Activated effector memory CD4-positive, alpha-beta T cell treated with Interleukin-2 at 50 U/mL for 16 hours (primary cell): ENCODE measurements at regions not wholly inside any gene's neighbourhood (a gene's known extent, or its start where the extent isn't known, plus 50 kb on each side); places are given as distances from the start of the nearest gene placed in this dataset.
A peak's percentile ranks its signal among the peaks of the same experiment; 100 is the strongest.

Experiments used
- DNase-seq: peaks from one replicate; pipeline ENCODE4 v3.0.0-alpha.2; 2020

DNA sequence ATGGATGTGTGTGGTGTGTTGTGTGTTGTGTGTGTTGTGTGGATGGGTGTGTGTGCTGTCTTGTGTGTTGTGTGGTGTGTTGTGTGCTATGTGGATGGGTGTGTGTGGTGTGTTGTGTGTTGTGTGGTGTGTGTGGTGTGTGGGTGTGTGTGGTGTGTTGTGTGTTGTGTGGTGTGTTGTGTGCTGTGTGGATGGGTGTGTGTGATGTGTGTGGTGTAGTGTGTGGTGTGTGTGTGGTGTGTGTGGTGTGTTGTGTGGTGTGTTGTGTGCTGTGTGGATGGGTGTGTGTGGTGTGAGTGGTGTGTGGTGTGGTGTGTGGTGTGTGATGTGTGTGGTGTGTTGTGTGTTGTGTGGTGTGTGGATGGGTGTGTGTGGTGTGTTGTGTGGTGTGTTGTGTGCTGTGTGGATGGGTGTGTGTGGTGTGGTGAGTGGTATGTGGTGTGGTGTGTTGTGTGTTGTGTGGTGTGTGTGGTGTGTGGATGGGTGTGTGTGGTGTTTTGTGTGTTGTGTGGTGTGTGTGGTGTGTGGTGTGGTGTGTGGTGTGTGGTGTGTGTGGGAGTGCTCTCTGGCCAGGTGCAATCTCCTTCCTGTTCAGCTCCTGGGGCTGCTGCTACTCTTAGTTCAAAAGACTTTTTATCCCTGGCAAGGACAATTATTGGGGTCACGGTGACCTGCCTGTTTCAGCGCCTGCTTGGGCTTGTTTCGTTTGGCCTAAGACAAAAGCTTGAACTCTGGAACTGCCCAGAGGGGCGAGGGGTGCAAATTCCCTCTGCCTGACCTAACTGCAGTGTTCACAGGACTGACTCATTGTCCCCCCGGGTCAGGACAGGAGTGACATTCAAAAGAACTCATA, 101.1 kb downstream of the UBIAD1 start:
- DNase-seq, result no peak

GRCh38 chr1:11374748-11375110, 101.7 kb downstream of the UBIAD1 start:
- DNase-seq, result no peak

DNA sequence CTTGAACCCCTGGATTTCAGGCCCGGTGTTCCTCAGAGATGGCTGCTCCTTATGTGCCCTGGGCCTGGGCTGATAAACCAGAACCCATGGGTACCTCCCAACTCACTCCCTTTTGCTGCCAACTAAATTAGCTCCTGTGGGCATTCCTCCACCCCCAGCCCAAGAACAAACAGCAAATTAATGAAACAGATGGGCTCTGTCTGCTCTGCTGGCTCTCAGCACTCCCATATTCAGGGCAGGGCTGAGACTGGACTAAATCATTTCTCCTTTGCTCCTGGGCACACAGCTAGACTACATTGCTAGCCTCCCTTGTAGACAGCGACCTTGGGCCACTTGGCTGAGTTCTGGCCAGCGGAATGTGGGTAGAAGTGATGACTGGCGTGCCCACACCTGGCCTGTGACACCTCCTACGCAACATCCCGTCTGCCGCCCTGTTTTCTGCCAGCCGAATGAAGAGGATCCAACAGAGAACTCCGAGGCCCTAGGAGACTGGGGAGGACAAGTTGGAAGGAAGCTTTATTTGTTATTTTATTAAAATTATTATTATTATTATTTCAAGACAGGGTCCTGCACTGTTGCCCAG, 101.9 kb upstream of the DISP3 start:
- DNase-seq, result no peak

- DNase-seq, result no peak
Measured at GRCh38 chr1:11377954-11378353, 101.0 kb upstream of the DISP3 start.

DNA sequence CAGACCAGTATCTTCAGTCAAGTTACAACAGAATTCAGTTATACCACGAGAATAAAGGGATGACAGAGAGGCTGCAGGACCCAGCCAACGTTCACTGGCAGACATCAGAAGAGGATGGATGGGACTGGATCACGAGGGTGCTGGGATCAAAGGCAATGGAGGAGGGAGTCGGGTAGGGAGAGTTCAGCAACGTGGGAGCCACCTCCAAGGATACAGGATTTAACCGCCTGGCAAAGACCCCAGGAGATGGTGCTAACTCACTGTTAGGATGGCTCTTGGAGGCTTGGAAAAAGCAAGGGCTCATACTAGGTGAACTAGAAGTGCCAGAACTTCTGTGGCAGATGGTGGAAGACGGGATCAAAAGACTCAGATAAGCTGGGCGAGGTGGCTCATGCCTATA, 99.1 kb upstream of the DISP3 start:
- no peak for DNase-seq

GRCh38 chr1:11380500-11380899, 98.5 kb upstream of the DISP3 start:
- DNase-seq, result no peak

DNA sequence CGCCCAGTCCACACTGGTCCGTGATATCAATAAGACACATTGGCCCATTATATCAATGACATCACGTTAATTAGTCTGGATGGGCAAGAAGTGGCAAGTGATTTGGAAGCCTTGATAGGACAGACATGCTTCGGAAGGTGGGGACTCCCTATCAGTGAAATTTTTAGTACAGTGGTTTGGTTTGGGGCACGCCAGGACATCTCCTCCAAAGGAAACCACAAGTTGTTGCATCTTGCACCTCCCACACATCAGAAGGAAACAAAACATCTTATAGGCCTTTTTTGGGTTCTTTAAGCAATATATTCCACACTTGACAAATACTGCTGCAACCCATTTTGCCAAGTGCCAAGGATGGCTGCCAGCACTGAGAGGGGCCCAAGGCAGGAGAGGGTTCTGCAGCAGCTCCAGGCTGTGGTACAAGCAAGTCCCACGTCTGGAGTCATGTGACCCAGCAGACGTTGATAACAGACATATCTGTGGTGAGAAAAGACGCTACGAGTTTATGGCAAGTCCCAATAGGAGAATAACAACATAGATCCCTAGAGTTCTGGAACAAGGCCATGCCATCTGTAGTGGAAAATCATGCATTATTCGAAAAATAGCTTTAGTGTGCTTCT, 95.3 kb upstream of the DISP3 start:
- DNase-seq, result no peak

- DNase-seq, result no peak
Measured at GRCh38 chr1:11384170-11384554, 94.8 kb upstream of the DISP3 start.

- no peak for DNase-seq
Measured at GRCh38 chr1:11387829-11388228, 91.1 kb upstream of the DISP3 start.

DNA sequence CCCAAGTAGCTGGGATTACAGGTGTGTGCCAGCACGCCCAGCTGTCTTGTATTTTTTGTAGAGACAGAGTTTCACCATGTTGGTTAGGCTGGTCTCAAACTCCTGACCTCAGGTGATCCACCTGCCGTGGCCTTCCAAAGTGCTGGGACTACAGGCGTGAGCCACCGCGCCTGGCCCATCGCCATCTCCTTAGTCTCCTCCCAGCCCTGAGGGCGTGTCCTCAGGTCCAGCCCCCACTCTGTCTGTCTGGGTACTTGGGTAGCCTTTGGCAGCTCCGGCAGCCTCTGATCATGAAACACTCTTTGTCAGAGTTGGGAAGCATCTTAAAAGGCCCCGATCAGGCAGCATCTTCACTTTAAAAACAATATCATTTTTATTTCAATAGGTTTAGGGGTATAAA, 90.3 kb upstream of the DISP3 start:
- DNase-seq, result no peak

DNA sequence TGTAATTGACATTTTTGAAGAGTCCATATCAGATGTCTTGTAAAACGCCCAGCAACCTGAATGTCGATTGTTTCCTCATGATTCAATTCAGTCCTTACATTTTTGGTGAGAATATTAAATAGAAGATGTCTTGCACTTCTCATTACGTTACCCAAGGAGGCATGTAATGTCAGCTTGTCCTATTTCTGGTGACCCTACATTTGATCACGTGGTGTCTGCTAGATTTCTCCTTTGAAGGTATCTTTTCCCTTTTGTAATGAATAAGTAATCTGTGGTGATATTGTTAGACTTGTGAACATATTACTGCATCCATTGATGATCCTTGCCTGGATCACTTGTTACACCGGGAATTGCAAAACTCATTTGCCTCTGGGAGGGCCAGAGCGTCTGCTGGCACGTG, 87.6 kb upstream of the DISP3 start:
- no peak for DNase-seq

GRCh38 chr1:11391886-11392285, 87.1 kb upstream of the DISP3 start:
- DNase-seq, result no peak

GRCh38 chr1:11394592-11395245, 84.2 kb upstream of the DISP3 start:
- DNase-seq, result no peak

DNA sequence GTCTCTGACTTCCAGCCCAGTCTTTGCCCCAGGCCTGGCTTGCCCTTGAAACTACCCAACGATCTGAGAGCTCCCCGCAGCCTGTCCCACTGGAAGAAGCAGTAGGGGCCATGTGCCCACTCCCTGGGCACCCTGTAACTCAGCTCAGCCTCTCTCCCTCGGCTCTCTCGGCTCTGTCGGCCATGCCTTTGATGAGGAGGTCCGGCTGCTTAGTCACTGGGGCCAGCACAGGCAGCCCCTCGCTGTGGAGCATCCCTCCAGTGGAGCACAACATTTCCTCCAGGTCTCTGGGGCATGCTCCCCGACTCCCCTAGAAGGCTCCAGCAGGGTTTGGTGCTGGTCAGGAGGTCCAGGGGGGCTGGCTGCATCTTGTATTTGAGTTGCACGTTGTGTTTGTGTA, 83.3 kb upstream of the DISP3 start:
- DNase-seq, result no peak

DNA sequence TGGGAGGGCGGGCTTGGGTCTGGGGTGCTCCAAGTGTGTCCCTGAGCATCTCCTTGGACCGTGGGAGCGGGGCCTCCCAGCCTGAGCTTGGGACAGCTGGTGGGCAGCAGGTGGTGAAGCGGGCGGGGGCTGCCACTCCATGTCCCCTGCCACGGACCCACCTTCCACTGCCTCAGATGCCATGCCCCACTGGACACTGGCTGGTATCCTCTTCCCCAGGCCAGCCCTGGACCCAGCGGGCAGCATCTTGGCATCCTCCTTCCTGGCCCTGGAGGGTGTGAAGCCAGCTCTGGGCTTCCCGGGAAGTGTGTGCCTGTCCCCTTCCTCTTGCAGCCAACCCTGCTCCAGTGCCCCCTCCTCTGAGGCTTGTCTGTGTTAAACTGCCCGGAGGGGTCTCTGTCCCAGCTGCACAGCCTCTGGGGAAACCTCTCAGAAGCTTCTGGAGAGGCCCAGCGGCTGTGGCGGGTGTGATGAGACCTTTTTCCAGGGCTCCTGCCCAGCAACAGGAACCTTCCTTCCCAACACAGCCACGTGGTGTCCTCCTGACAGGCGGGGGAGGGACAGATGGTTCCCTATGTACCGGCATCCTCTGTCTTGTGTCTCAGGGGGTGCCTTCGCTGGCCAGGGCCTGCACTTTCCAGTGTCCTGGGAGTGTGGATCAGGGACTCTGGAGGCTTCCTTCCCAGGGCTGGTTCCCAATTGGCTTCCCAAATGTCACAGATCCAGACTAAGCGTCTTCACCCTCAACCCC, 81.6 kb upstream of the DISP3 start:
- DNase-seq, result no peak

GRCh38 chr1:11399250-11399649, 79.7 kb upstream of the DISP3 start:
- no peak for DNase-seq

GRCh38 chr1:11400155-11400554, 78.8 kb upstream of the DISP3 start:
- DNase-seq, result no peak

GRCh38 chr1:11400567-11400966, 78.4 kb upstream of the DISP3 start:
- no peak for DNase-seq

DNA sequence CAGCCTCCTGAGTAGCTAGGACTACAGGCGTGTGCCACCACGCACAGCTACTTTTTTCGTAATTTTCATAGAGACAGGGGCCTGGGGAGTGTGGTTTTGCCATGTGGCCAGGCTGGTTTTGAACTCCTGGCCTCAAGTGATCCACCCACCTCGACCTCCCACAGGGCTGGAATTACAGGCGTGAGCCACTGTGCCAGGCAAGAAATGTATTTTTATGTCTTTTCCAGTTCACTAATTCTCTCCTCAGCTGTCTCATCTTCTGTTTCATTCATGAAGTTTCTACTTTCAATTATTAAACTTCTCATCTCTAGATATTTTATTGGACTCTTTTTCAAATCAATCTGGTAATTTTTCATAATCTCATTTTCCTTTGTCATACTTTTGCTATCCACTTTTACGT, 72.1 kb upstream of the DISP3 start:
- DNase-seq, result no peak

DNA sequence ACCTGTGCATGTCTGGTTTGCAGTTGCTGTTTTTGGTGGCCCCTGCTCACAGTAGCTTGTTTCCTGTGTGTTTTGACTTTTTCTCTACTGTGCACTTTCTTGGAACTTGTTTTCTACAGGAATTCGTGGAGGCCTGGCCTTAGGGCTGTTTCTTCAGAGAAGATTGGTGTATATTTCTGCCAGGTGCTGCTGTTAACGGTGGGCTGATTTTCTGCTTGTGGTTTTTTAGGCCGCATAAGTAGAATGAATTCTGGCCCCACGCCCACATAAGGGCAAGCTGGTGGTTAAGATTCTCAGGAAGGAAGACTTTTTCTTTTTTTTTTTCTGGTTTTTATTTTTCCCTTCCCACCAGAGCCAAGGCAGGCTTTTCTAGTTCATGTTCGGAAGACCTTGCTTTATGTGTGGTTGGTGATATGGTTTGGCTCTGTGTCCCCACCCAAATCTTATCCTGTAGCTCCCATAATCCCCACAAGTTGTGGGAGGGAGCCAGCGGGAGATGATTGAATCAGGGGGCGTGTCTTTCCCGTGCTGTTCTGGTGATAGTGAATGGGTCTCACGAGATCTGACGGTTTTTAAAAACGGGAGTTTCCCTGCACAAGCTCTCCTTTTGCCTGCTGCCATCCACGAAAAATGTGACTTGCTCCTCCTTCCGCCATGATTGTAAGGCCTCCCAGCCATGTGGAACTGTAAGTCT, 71.5 kb upstream of the DISP3 start:
- DNase-seq, result peak; percentile 36

- DNase-seq, result no peak
Measured at GRCh38 chr1:11412141-11412540, 66.8 kb upstream of the DISP3 start.

DNA sequence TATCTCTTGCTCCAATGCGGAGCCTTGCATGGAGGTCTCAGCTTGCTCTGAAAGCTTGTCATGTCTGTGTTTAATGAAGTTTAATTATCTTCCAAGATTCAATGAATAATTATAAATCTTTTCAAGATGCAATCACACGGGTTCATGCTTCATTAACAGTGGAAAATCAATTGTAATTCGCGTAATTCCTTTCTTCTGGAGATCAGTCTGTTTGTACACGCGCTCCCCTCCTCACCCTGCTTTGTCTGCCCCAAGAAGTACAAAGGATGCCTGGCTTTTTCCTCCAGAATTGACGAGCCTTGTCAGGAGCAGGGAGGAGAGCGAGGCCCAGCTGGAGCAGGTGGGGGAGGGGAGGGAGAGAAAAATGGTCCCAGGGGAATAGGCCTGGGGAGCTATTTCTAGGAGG, 65.0 kb upstream of the DISP3 start:
- DNase-seq, result no peak
